BLaER1 (cell line): ENCODE measurements at regions not wholly inside any gene's neighbourhood (a gene's known extent, or its start where the extent isn't known, plus 50 kb on each side); places are given as distances from the start of the nearest gene placed in this dataset.
A peak's percentile ranks its signal among the peaks of the same experiment; 100 is the strongest.

Experiments
- H3K27ac ChIP-seq: shearing (Covaris generic); formaldehyde crosslinking; 2 replicates; pipeline ENCODE4 v1.8.1; 2022
- H3K27me3 ChIP-seq: shearing (Covaris generic); formaldehyde crosslinking; 2 replicates; pipeline ENCODE4 v1.8.1; 2022
- H3K36me3 ChIP-seq: shearing (Covaris generic); formaldehyde crosslinking; 2 replicates; pipeline ENCODE4 v1.8.1; 2022
- H3K4me1 ChIP-seq: shearing (Covaris generic); formaldehyde crosslinking; 2 replicates; pipeline ENCODE4 v1.8.1; 2022
- H3K4me2 ChIP-seq: shearing (Covaris generic); formaldehyde crosslinking; 2 replicates; pipeline ENCODE4 v1.8.1; 2022
- H3K4me3 ChIP-seq: shearing (Covaris generic); formaldehyde crosslinking; 2 replicates; pipeline ENCODE4 v1.8.1; 2022
- H3K9ac ChIP-seq: shearing (Covaris generic); formaldehyde crosslinking; 2 replicates; pipeline ENCODE4 v1.8.1; 2022
- H3K9me3 ChIP-seq: shearing (Covaris generic); formaldehyde crosslinking; 2 replicates; pipeline ENCODE4 v1.8.1; 2022
- H4K20me1 ChIP-seq: shearing (Covaris generic); formaldehyde crosslinking; 2 replicates; pipeline ENCODE4 v1.8.1; 2022
- Cebpa-rat ChIP-seq: shearing (Covaris generic); IDR thresholded peaks from 2 replicates; pipeline ENCODE4 v1.8.1; 2022

GRCh38 chr2:7611750-7612149 is 694.5 kb downstream of the RNF144A start:
- H3K9me3 ChIP-seq, result no peaks in the 10 kb centered on the region
- no peaks in the 10 kb centered on the region for H3K36me3 ChIP-seq
- no peaks in the 10 kb centered on the region for H3K27me3 ChIP-seq
- no peak overlapping the region for H3K9ac ChIP-seq
- peaks cover 11% of the 10 kb centered on the region for H3K4me1 ChIP-seq
- H4K20me1 ChIP-seq, result no peaks in the 10 kb centered on the region
- no peak overlapping the region for H3K4me2 ChIP-seq
- no peak overlapping the region for H3K4me3 ChIP-seq
- TF ChIP-seq Cebpa-rat, result no peak
- no peak overlapping the region for H3K27ac ChIP-seq

DNA sequence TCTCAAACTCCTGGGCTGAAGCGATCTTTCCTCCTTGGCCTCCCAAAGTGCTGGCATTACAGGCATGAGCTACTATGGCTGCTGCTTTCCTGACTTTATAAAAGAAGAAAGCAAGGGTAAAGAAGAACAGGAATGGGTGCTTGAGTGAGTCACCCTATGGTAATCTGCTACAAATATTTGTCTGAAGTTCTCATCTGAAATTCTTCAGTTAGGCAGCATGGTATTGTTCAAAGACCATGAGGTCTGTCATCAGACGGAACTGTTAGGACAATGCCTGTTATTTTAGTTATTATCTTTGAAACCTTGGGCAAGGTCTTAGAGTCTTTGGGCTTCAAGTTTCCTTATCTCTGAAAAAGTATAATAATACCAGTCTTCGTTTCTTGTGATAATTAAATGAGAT is 695.8 kb downstream of the RNF144A start:
- Histone ChIP-seq H3K36me3 (no peaks in the 10 kb centered on the region), H3K9ac (no peak overlapping the region), H3K4me3 (no peak overlapping the region), H3K27ac (no peak overlapping the region), H3K4me2 (no peak overlapping the region), H4K20me1 (no peaks in the 10 kb centered on the region), H3K9me3 (no peaks in the 10 kb centered on the region), H3K4me1 (peaks cover 11% of the 10 kb centered on the region), H3K27me3 (no peaks in the 10 kb centered on the region)
- TF ChIP-seq Cebpa-rat, result no peak

DNA sequence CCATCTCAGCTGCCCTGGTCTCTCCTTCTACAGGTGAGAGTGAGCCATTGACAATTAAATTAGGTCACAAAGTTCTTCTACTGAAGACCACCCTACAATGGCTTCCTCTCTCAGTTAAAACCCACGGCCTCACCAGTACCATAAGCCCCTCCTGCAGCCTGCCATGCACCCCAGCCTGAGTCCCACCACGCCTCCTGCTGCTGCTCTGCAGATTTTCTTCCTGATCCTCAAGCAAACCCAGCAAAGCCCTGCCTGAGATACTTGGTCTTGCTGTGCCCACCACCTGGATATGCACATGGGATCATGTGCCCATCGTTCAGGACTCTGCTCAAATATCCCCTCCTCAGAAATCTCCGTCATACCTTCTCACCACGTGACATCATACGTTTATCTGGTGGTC is 696.6 kb downstream of the RNF144A start:
- Histone ChIP-seq H4K20me1 (no peaks in the 10 kb centered on the region), H3K9ac (no peak overlapping the region), H3K4me2 (no peak overlapping the region), H3K27me3 (no peaks in the 10 kb centered on the region), H3K36me3 (no peaks in the 10 kb centered on the region), H3K4me3 (no peak overlapping the region), H3K9me3 (no peaks in the 10 kb centered on the region), H3K4me1 (peaks cover 11% of the 10 kb centered on the region), H3K27ac (no peak overlapping the region)
- no peak for TF ChIP-seq Cebpa-rat

- H3K4me2 ChIP-seq, result no peak overlapping the region
Observed at GRCh38 chr2:7618031-7618430, 700.8 kb downstream of the RNF144A start.

GRCh38 chr2:7619203-7619970 is 702.2 kb downstream of the RNF144A start:
- Histone ChIP-seq H3K4me2 (no peak overlapping the region), H3K9ac (no peak overlapping the region), H3K27me3 (no peaks in the 10 kb centered on the region), H4K20me1 (no peaks in the 10 kb centered on the region), H3K4me3 (no peak overlapping the region), H3K36me3 (no peaks in the 10 kb centered on the region), H3K4me1 (peaks cover 1% of the 10 kb centered on the region; the same call in 1 of the 2 replicates), H3K27ac (no peak overlapping the region), H3K9me3 (no peaks in the 10 kb centered on the region)
- TF ChIP-seq Cebpa-rat, result no peak

More at GRCh38 chr2:7618031-7618430, 700.8 kb downstream of the RNF144A start:
- H3K9me3 ChIP-seq, result no peaks in the 10 kb centered on the region
- no peaks in the 10 kb centered on the region; the same call in 1 of the 2 replicates for H3K4me1 ChIP-seq
- no peak overlapping the region for H3K4me3 ChIP-seq
- H3K27ac ChIP-seq, result no peak overlapping the region
- no peaks in the 10 kb centered on the region for H3K27me3 ChIP-seq
- H4K20me1 ChIP-seq, result no peaks in the 10 kb centered on the region
- no peak overlapping the region for H3K9ac ChIP-seq
- TF ChIP-seq Cebpa-rat, result no peak
- no peaks in the 10 kb centered on the region for H3K36me3 ChIP-seq

DNA sequence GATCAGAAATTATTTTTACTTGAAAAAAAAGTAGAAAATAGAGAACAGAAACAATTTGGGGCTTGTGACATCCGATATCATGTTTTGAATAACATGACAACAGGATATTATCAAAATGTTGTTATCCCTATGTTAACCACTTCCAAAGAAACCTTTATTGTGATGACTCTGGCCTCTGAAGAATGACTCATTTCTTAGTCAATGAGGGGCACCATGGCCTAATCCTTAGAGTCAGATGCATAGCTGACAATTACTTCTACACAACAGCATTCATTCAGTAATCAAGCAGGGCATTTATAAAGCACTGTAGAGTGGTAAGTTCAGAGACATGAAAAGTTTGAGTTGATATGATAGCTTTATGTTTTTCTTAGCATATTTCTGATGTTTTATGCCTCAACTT is 703.0 kb downstream of the RNF144A start:
- H3K4me3 ChIP-seq, result no peak overlapping the region
- no peaks in the 10 kb centered on the region for H3K9me3 ChIP-seq
- H3K27me3 ChIP-seq, result no peaks in the 10 kb centered on the region
- no peak overlapping the region for H3K27ac ChIP-seq
- TF ChIP-seq Cebpa-rat, result no peak
- H3K4me1 ChIP-seq, result peaks cover 10% of the 10 kb centered on the region
- H3K36me3 ChIP-seq, result no peaks in the 10 kb centered on the region
- H3K4me2 ChIP-seq, result no peak overlapping the region
- H4K20me1 ChIP-seq, result no peaks in the 10 kb centered on the region
- H3K9ac ChIP-seq, result no peak overlapping the region

- Histone ChIP-seq H3K27me3 (no peaks in the 10 kb centered on the region), H3K9me3 (no peaks in the 10 kb centered on the region), H3K4me2 (no peak overlapping the region), H3K4me3 (no peak overlapping the region), H4K20me1 (no peaks in the 10 kb centered on the region), H3K9ac (no peak overlapping the region), H3K4me1 (peaks cover 19% of the 10 kb centered on the region), H3K36me3 (no peaks in the 10 kb centered on the region), H3K27ac (no peak overlapping the region)
- TF ChIP-seq Cebpa-rat, result no peak
Observed at GRCh38 chr2:7621018-7621814, 704.0 kb downstream of the RNF144A start.

- Histone ChIP-seq H3K9me3 (no peaks in the 10 kb centered on the region), H3K27ac (peak overlapping the region; percentile 72), H3K4me3 (no peak overlapping the region), H3K9ac (no peak overlapping the region), H4K20me1 (no peaks in the 10 kb centered on the region), H3K27me3 (no peaks in the 10 kb centered on the region), H3K36me3 (no peaks in the 10 kb centered on the region), H3K4me2 (peak overlapping the region; percentile 72), H3K4me1 (peaks cover 23% of the 10 kb centered on the region)
- no peak for TF ChIP-seq Cebpa-rat
Observed at GRCh38 chr2:7625392-7626138, 708.4 kb downstream of the RNF144A start.

- Histone ChIP-seq H3K4me1 (peaks cover 23% of the 10 kb centered on the region), H4K20me1 (no peaks in the 10 kb centered on the region), H3K27ac (peak overlapping the region; percentile 72), H3K36me3 (no peaks in the 10 kb centered on the region), H3K9me3 (no peaks in the 10 kb centered on the region), H3K4me2 (peak overlapping the region; percentile 72), H3K4me3 (no peak overlapping the region), H3K9ac (no peak overlapping the region), H3K27me3 (no peaks in the 10 kb centered on the region)
- no peak for TF ChIP-seq Cebpa-rat
Observed at GRCh38 chr2:7626139-7626537, 708.9 kb downstream of the RNF144A start.
